OCI-LY3 (cell line): ENCODE measurements at regions not wholly inside any gene's neighbourhood (a gene's known extent, or its start where the extent isn't known, plus 50 kb on each side); places are given as distances from the start of the nearest gene placed in this dataset.

Experiments
- CTCF ChIP-seq: fragments of 200-600, 300-600 bp; sonication (generic); IDR thresholded peaks from 2 replicates; pipeline ENCODE4 v1.5.1; 2014; ENCODE audit warnings: antibody characterized with exemption, low read length, low read depth
- EZH2phosphoT487 ChIP-seq: fragments of 200-600 bp; shearing (Covaris generic); IDR thresholded peaks from 2 replicates; pipeline ENCODE4 v1.6.1; 2018; ENCODE audit warnings: antibody characterized with exemption, mixed run types, low read depth

- TF ChIP-seq CTCF: no peak
- TF ChIP-seq EZH2phosphoT487: no peak
Observed at GRCh38 chr10:108425283-108425964, 1260.9 kb upstream of the SORCS1 start.
